ENCODE measurements at regions not wholly inside any gene's neighbourhood (a gene's known extent, or its start where the extent isn't known, plus 50 kb on each side); places are given as distances from the start of the nearest gene placed in this dataset.

DNA sequence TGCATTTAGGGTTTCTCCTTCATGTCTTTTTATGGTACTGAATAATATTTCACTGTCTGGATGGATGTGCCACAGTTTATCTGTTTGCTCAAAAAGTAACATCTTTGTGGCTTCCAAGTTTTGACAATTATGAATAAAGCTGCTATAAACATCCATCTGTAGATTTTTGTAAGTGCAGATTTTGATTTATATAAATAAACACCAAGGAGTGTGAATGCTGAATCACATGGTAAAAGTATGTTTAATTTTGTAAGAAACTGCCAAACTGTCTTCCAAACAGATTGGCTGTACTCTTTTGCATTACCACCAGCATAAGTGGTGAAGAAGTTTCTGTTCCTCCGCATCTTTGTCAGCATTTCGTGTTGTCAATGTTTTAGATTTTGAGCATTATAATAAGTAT is 158.7 kb upstream of the GIMD1 start:
- TF ChIP-seq, protein P1, sequence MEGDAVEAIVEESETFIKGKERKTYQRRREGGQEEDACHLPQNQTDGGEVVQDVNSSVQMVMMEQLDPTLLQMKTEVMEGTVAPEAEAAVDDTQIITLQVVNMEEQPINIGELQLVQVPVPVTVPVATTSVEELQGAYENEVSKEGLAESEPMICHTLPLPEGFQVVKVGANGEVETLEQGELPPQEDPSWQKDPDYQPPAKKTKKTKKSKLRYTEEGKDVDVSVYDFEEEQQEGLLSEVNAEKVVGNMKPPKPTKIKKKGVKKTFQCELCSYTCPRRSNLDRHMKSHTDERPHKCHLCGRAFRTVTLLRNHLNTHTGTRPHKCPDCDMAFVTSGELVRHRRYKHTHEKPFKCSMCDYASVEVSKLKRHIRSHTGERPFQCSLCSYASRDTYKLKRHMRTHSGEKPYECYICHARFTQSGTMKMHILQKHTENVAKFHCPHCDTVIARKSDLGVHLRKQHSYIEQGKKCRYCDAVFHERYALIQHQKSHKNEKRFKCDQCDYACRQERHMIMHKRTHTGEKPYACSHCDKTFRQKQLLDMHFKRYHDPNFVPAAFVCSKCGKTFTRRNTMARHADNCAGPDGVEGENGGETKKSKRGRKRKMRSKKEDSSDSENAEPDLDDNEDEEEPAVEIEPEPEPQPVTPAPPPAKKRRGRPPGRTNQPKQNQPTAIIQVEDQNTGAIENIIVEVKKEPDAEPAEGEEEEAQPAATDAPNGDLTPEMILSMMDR (conservative IDR thresholded peaks at IDR 0.05; ENCODE audit: low read depth in 2 of 2): no peak
- no peak for TF ChIP-seq POLR2AphosphoS5 (IDR thresholded peaks at IDR 0.05; ENCODE audit: low read depth)
- TF ChIP-seq JUNB (IDR thresholded peaks at IDR 0.05; ENCODE audit: unreplicated experiment): no peak
- no peak for TF ChIP-seq EZH2 (IDR thresholded peaks at IDR 0.05; ENCODE audit: low read depth, unreplicated experiment)
- TF ChIP-seq EZH2phosphoT487 (IDR thresholded peaks at IDR 0.05; ENCODE audit: unreplicated experiment): no peak

All from GM23338 (cell line).